ENCODE measurements at regions not wholly inside any gene's neighbourhood (a gene's known extent, or its start where the extent isn't known, plus 50 kb on each side); places are given as distances from the start of the nearest gene placed in this dataset.

- no peak for DNase-seq (ENCODE audit: low spot score)
Observed at GRCh38 chr7:114755856-114756255, 166.0 kb upstream of the MDFIC start.

GRCh38 chr7:114758661-114759227 lies 163.2 kb upstream of the MDFIC start:
- DNase-seq (ENCODE audit: low spot score) = no peak

GRCh38 chr7:114759347-114760062 lies 162.4 kb upstream of the MDFIC start:
- DNase-seq (ENCODE audit: low spot score) = no peak

DNA sequence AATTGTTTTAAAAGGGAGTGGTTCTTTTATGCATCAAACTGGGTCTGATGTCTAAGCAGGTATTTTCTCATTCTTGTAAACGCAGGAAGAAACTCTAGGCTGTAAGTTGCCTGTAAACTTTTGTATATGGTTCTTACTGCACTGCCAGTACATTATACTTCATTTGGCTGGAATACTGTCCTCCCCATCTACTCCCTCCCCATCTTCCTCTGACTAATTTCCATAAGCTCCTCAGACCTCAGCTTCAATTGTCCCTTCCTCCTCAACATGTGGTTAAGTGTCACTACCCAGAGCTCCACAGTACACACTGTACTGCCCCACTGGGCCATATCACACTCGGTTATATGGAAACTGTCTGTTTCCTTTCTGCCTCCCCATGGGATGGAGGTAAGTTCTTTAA lies 161.4 kb upstream of the MDFIC start:
- no peak for DNase-seq (ENCODE audit: low spot score)

- DNase-seq (ENCODE audit: low spot score) = no peak
Observed at GRCh38 chr7:114761973-114762372, 159.9 kb upstream of the MDFIC start.

GRCh38 chr7:114765331-114766040 lies 156.4 kb upstream of the MDFIC start:
- no peak for DNase-seq (ENCODE audit: low spot score)

- DNase-seq (ENCODE audit: low spot score) = no peak
Observed at GRCh38 chr7:114766041-114766356, 155.9 kb upstream of the MDFIC start.

GRCh38 chr7:114777288-114777687 lies 144.6 kb upstream of the MDFIC start:
- no peak for DNase-seq (ENCODE audit: low spot score)

DNA sequence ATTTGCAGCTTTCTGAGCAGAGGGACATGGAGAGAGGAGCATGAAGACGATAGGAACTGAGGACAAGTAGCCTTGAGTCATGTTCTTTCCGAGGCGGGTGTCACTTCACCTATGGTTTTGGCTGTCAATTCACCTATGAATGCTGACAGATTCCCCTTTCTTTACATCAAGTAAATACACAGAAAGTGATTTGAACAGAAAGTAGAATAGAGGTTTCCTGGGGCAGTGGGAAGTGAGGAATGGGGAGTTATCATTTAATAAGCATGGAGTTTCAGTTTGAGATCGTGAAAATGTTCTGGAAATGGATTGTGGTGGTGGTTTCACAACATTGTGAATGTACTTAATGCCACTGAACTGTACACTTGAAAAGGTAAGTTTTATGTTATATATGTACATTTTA lies 138.4 kb upstream of the MDFIC start:
- DNase-seq (ENCODE audit: low spot score) = no peak

GRCh38 chr7:114784177-114784576 lies 137.7 kb upstream of the MDFIC start:
- DNase-seq (ENCODE audit: low spot score) = no peak

GRCh38 chr7:114784746-114785145 lies 137.1 kb upstream of the MDFIC start:
- DNase-seq (ENCODE audit: low spot score) = no peak

DNA sequence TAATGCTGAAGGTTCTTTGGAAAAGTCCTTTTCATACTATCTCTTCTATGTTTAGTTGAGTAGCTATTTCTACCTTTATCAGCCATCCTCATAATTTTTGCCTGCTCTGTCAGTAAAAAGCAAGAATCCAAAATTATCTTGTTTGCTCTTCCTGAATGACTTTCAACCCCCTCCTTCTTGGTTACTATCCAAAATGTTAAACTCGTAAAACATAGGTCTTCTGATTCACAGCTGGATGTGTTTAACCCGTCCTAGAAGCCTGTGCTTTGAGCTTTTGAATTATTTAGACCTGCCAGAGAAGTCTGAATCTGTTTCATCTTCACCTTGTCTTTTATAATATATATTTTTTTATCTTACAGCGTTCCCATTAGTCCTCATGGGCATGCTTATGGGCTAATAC lies 136.4 kb upstream of the MDFIC start:
- DNase-seq (ENCODE audit: low spot score) = no peak

DNA sequence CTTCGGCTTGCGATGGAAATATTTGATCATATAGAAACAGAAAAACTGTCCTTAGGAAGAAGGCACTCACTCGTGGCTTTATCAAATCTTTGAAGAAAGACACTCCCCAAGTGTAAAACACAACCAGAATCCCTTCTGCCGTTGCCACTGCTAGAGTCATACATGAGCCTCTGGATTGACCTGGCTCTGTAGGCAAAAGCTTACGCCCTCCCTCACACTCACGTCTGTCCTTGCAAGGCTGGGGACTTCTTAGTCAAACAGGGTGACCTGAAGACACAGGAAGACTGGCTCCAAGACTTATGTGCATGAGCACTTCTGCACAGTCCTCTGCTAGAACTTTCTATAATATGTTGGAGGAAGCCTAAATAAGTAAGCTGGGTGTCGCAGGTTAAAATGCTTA lies 135.4 kb upstream of the MDFIC start:
- DNase-seq (ENCODE audit: low spot score) = no peak

- DNase-seq (ENCODE audit: low spot score) = no peak
Observed at GRCh38 chr7:114787556-114787955, 134.3 kb upstream of the MDFIC start.

DNA sequence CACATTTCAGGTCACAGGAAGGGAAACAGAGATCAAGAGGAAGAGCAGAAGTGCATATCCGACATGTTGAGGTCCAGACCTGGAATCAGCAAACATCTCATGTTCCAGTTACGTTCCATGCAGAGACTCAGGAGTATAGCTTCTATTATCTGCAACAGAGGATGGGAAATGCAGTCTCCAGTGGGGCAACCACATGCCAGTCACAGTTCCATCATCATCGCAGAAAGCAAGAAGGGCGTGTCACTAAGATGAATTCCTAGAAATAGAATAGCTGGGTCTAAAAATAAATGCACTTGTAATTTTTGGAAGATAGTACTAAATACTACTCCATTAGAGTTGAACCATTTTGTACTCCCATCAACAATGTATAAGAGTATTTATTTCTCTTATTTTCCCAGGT lies 133.2 kb upstream of the MDFIC start:
- no peak for DNase-seq (ENCODE audit: low spot score)

GRCh38 chr7:114789161-114789560 lies 132.7 kb upstream of the MDFIC start:
- no peak for DNase-seq (ENCODE audit: low spot score)

GRCh38 chr7:114789871-114790311 lies 132.0 kb upstream of the MDFIC start:
- DNase-seq (ENCODE audit: low spot score) = no peak

- DNase-seq (ENCODE audit: low spot score) = no peak
Observed at GRCh38 chr7:114790521-114790920, 131.4 kb upstream of the MDFIC start.

GRCh38 chr7:114791771-114792170 lies 130.1 kb upstream of the MDFIC start:
- DNase-seq (ENCODE audit: low spot score) = no peak

DNA sequence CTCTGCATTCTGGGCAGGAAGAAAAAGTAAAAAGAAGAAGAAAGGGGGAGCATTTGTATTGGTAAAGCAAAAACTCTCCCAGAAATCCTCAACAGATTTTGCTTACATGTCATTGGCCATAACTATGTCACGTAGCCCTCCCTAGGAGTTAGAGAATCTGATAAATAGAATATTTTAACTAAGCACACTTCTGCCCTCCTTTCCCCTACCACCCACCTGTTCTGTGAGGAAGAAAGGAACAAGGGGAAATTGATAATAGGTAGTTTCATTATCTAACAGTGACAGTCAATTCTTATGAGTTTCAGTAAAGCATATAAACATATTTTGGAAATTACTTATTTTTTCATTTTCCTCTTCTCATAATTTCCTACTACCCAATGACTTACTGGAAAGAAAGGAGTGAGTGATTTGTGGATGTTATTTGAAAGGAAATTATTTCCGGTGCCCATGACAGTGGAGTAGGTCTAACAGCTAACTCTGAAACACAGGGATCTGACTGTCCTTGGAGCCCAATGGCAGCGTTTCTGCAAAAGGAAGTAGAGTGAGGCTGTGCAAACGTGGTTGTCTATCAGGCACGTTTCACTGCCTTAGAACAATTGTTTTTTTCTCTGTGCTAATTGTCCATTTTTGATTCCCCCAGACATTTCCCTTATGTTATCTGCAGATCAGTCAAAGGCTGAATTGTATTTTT lies 128.6 kb upstream of the MDFIC start:
- DNase-seq (ENCODE audit: low spot score) = no peak

DNA sequence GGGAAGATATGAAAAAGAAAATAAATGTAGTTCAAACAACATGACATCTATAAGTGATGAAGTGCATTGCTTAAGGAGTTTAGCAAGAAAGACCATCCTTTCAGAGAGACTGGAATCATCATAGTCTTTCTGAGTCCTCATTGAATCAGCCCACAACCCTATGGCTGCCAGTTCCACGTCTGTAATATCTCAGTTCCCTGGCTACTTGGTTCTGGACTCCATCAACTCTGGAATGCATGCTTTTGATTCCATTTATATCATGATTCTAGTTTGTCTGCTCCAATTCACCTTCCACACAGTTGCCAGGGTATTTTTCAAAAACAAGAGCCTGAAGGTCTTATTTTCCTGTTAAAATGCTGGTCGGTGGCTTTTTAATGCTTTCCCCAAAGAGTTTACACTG lies 126.4 kb upstream of the MDFIC start:
- no peak for DNase-seq (ENCODE audit: low spot score)

- no peak for DNase-seq (ENCODE audit: low spot score)
Observed at GRCh38 chr7:114799628-114800028, 122.3 kb upstream of the MDFIC start.

- no peak for DNase-seq (ENCODE audit: low spot score)
Observed at GRCh38 chr7:114802632-114803031, 119.3 kb upstream of the MDFIC start.

Data from iPS-NIHi11 (cell line).